IMR-90 (cell line): ENCODE measurements at regions not wholly inside any gene's neighbourhood (a gene's known extent, or its start where the extent isn't known, plus 50 kb on each side); places are given as distances from the start of the nearest gene placed in this dataset.

Experiments used
- ATAC-seq: fragments of 200-7000 bp; cut with Tn5 transposase; 2 replicates; pipeline ENCODE4 v1.9.1; 2020; ENCODE audit warnings: low read depth, mild to moderate bottlenecking, moderate library complexity
- BruUV-seq: library from RNA; stranded (reverse); fragments of 400-500 nt; replicated peaks from 2 replicates; lab custom pipeline; 2021; lab: Mats Ljungman, UMichigan
- CTCF ChIA-PET: fragments of 300-600 bp; formaldehyde crosslinking; extraction: SDS; loops from one replicate; lab custom pipeline; 2021; ENCODE audit warnings: antibody characterized with exemption; lab: Yijun Ruan, JAX
- POLR2A ChIA-PET: fragments of 300-600 bp; sonication (Branson Sonifier 250); formaldehyde crosslinking; loops from one replicate; lab custom pipeline; 2022; ENCODE audit warnings: antibody characterized with exemption; ENCODE audit not compliant: unreplicated experiment; lab: Charles Lee
- DNase-seq: peaks from one replicate; pipeline ENCODE4 v3.0.0; 2013
- H2AFZ ChIP-seq: replicated peaks from 2 replicates; pipeline ENCODE3; 2013; ENCODE audit warnings: low read length, mild to moderate bottlenecking; ENCODE audit not compliant: poor library complexity
- H2AK5ac ChIP-seq: 2 replicates; pipeline ENCODE4 v1.6.1; 2013; ENCODE audit warnings: low read depth, low read length, inconsistent platforms
- H2AK9ac ChIP-seq: replicated peaks from 2 replicates; pipeline ENCODE3; 2013; ENCODE audit warnings: mild to moderate bottlenecking, low read depth, low read length, moderate library complexity; ENCODE audit not compliant: poor library complexity
- H2BK120ac ChIP-seq: 2 replicates; pipeline ENCODE4 v1.6.1; 2013; ENCODE audit warnings: low read depth, low read length, inconsistent platforms
- H2BK15ac ChIP-seq: 3 replicates; pipeline ENCODE4 v1.6.1; 2013; ENCODE audit warnings: low read depth, low read length, inconsistent platforms
- H2BK20ac ChIP-seq: 2 replicates; pipeline ENCODE4 v1.6.1; 2013; ENCODE audit warnings: low read depth, mild to moderate bottlenecking, inconsistent platforms, low read length, moderate library complexity
- H2BK5ac ChIP-seq: 2 replicates; pipeline ENCODE4 v1.6.1; 2013; ENCODE audit warnings: mild to moderate bottlenecking, low read depth, low read length, inconsistent platforms; ENCODE audit not compliant: poor library complexity, severe bottlenecking
- H3K14ac ChIP-seq: replicated peaks from 2 replicates; pipeline ENCODE4 v1.6.1; 2013; ENCODE audit warnings: low read depth, low read length, inconsistent platforms
- H3K18ac ChIP-seq: 2 replicates; pipeline ENCODE4 v1.6.1; 2013; ENCODE audit warnings: low read depth, low read length, control low read depth
- H3K23ac ChIP-seq: 2 replicates; pipeline ENCODE4 v1.6.1; 2013; ENCODE audit warnings: low read depth, low read length, inconsistent platforms
- H3K27ac ChIP-seq: 2 replicates; pipeline ENCODE4 v1.5.1; 2013; ENCODE audit warnings: mild to moderate bottlenecking, control low read depth, low read length; ENCODE audit not compliant: insufficient read depth
- H3K27me3 ChIP-seq: 2 replicates; pipeline ENCODE4 v1.6.1; 2013; ENCODE audit warnings: low read length; ENCODE audit not compliant: control insufficient read depth, insufficient read depth
- H3K36me3 ChIP-seq: 2 replicates; pipeline ENCODE4 v1.6.1; 2013; ENCODE audit warnings: low read length, mixed read lengths; ENCODE audit not compliant: control insufficient read depth, insufficient read depth
- H3K4ac ChIP-seq: 2 replicates; pipeline ENCODE4 v1.6.1; 2013; ENCODE audit warnings: low read depth, low read length, inconsistent platforms
- H3K4me1 ChIP-seq: 2 replicates; pipeline ENCODE4 v1.6.1; 2013; ENCODE audit warnings: low read length, mixed read lengths; ENCODE audit not compliant: control insufficient read depth, insufficient read depth
- H3K4me2 ChIP-seq: 2 replicates; pipeline ENCODE4 v1.6.1; 2013; ENCODE audit warnings: low read depth, mild to moderate bottlenecking, control low read depth, low read length, moderate library complexity
- H3K4me3 ChIP-seq: 2 replicates; pipeline ENCODE4 v1.5.1; 2013; ENCODE audit warnings: low read depth, mild to moderate bottlenecking, control low read depth, low read length, moderate library complexity; ENCODE audit not compliant: insufficient read depth
- H3K56ac ChIP-seq: 2 replicates; pipeline ENCODE4 v1.6.1; 2013; ENCODE audit warnings: low read length, inconsistent platforms; ENCODE audit not compliant: insufficient read depth; ENCODE audit errors: extremely low read depth
- H3K79me1 ChIP-seq, 2 experiments: 2 replicates each; pipeline ENCODE4 v1.6.1; 2013; ENCODE audit warnings: low read length in 2 of 2, inconsistent platforms in 1 of 2, low read depth in 1 of 2
- H3K9ac ChIP-seq: 2 replicates; pipeline ENCODE4 v1.6.1; 2013; ENCODE audit warnings: low read depth, low read length, control low read depth
- H3K9me1 ChIP-seq: 2 replicates; pipeline ENCODE4 v1.6.1; 2013; ENCODE audit warnings: low read length, inconsistent platforms; ENCODE audit not compliant: insufficient read depth
- H3K9me3 ChIP-seq: 2 replicates; pipeline ENCODE4 v1.6.1; 2013; ENCODE audit warnings: low read length; ENCODE audit not compliant: control insufficient read depth, insufficient read depth
- H4K20me1 ChIP-seq: 2 replicates; pipeline ENCODE4 v1.6.1; 2013; ENCODE audit warnings: low read length, inconsistent platforms; ENCODE audit not compliant: insufficient read depth
- H4K5ac ChIP-seq: 2 replicates; pipeline ENCODE4 v1.6.1; 2013; ENCODE audit warnings: mild to moderate bottlenecking, low read depth, low read length, control low read depth
- H4K8ac ChIP-seq, 2 experiments: 2 replicates each; pipeline ENCODE4 v1.6.1; 2013; ENCODE audit warnings: low read depth in 2 of 2, low read length in 2 of 2, control low read depth in 1 of 2, inconsistent platforms in 1 of 2
- H4K91ac ChIP-seq: 2 replicates; pipeline ENCODE4 v1.6.1; 2013; ENCODE audit warnings: low read depth, low read length, inconsistent platforms; ENCODE audit not compliant: insufficient read depth
- CEBPB ChIP-seq: IDR thresholded peaks from 2 replicates; pipeline ENCODE4 v1.6.1; 2012; ENCODE audit warnings: low read depth, low read length, improper control_type of control experiment
- ELK1 ChIP-seq: fragments of 150-350 bp; IDR thresholded peaks from 2 replicates; pipeline ENCODE4 v1.6.1; 2016; ENCODE audit warnings: low read depth, mild to moderate bottlenecking, low read length, moderate library complexity, borderline replicate concordance
- FOS ChIP-seq: fragments of 150-350 bp; IDR thresholded peaks from 2 replicates; pipeline ENCODE4 v1.6.1; 2016; ENCODE audit warnings: low read depth, low read length
- MAFK ChIP-seq: IDR thresholded peaks from 2 replicates; pipeline ENCODE4 v1.6.1; 2012; ENCODE audit warnings: low read depth, low read length, improper control_type of control experiment
- MAZ ChIP-seq: IDR thresholded peaks from 2 replicates; pipeline ENCODE4 v1.6.1; 2012; ENCODE audit warnings: low read depth, mild to moderate bottlenecking, low read length, improper control_type of control experiment, moderate library complexity, borderline replicate concordance
- RAD21 ChIP-seq: IDR thresholded peaks from 2 replicates; pipeline ENCODE4 v1.6.1; 2012; ENCODE audit warnings: low read length, improper control_type of control experiment
- RCOR1 ChIP-seq: IDR thresholded peaks from 2 replicates; pipeline ENCODE4 v1.6.1; 2012; ENCODE audit warnings: mild to moderate bottlenecking, low read length, improper control_type of control experiment; ENCODE audit not compliant: insufficient replicate concordance
- SMC3 ChIP-seq: fragments of 150-350 bp; IDR thresholded peaks from 2 replicates; pipeline ENCODE4 v1.6.1; 2016; ENCODE audit warnings: low read depth, mild to moderate bottlenecking, antibody characterized with exemption, low read length, moderate library complexity
- USF2 ChIP-seq: fragments of 150-350 bp; IDR thresholded peaks from 2 replicates; pipeline ENCODE4 v1.6.1; 2017; ENCODE audit warnings: mild to moderate bottlenecking, antibody characterized with exemption, low read length, low read depth
- WGBS, 2 experiments: methylation state at CpG; one replicate each; pipeline versions ENCODE4 v1.1.5 to v1.1.7; 2013; ENCODE audit warnings: missing lambda C conversion rate in 2 of 2; ENCODE audit not compliant: insufficient read length in 1 of 2; ENCODE audit errors: extremely low coverage in 2 of 2; 5-methylcytosine and 5-hydroxymethylcytosine counted together
- dilution Hi-C: fragments of 300-500 bp; cut with HindIII; formaldehyde crosslinking; loops from one replicate; pipeline ENCODE4 v1.14.3; 2018; ENCODE audit warnings: low sequenced_read_pairs; ENCODE audit not compliant: unreplicated experiment
- in situ Hi-C: fragments of 300-500 bp; cut with MboI; formaldehyde crosslinking; loops from 3 replicates; pipeline ENCODE4 v1.14.3; 2019; ENCODE audit warnings: low sequenced_read_pairs, inconsistent platforms, mixed read lengths
- intact Hi-C: fragments of 100-400 bp; cut with micrococcal nuclease; formaldehyde crosslinking; loops from 2 replicates; pipeline ENCODE4 v1.10.0; 2022

GRCh38 chr1:239282411-239282810 lies 104.0 kb upstream of the CHRM3 start:
- Histone ChIP-seq H3K27ac (no peak overlapping the region), H4K91ac (no peak overlapping the region), H3K23ac (no peak overlapping the region), H2AK9ac (no peak overlapping the region), H2BK120ac (no peak overlapping the region), H3K4me2 (no peak overlapping the region), H3K9ac (no peak overlapping the region), H3K27me3 (no peaks in the 10 kb centered on the region), H3K9me1 (no peaks in the 10 kb centered on the region), H3K79me1 (no peaks in the 10 kb centered on the region), H4K5ac (no peak overlapping the region), H2AFZ (no peak overlapping the region), H3K9me3 (peaks cover 9% of the 10 kb centered on the region), H2AK5ac (no peak overlapping the region), H3K56ac (no peak overlapping the region), H2BK5ac (no peak overlapping the region), H3K4me3 (no peak overlapping the region), H3K4ac (no peak overlapping the region), H2BK15ac (no peak overlapping the region), H4K20me1 (no peaks in the 10 kb centered on the region), H3K14ac (no peak overlapping the region), H3K18ac (no peak overlapping the region), H3K4me1 (no peaks in the 10 kb centered on the region), H3K36me3 (no peaks in the 10 kb centered on the region), H2BK20ac (no peak overlapping the region), H4K8ac (no peak overlapping the region)
- 17% methylated on average over 2 of the region's 3 CpGs; no CpG with 5 or more reads in 1 of the 2 experiments for WGBS, 2 experiments
- no TSS peak for BruUV-seq
- intact Hi-C loops = no loop called here
- POLR2A ChIA-PET = no interaction called here
- dilution Hi-C loops = no loop called here
- in situ Hi-C loops = no loop called here
- CTCF ChIA-PET = no interaction called here
- ATAC-seq = no peak
- DNase-seq = no peak
- no peak for TF ChIP-seq SMC3
- no peak for TF ChIP-seq CEBPB
- no peak for TF ChIP-seq FOS
- no peak for TF ChIP-seq MAZ
- TF ChIP-seq MAFK = no peak
- no peak for TF ChIP-seq RCOR1
- TF ChIP-seq USF2 = no peak
- TF ChIP-seq ELK1 = no peak
- TF ChIP-seq RAD21 = no peak
